Neuronal stem cell (in vitro differentiated cells): ENCODE measurements at regions not wholly inside any gene's neighbourhood (a gene's known extent, or its start where the extent isn't known, plus 50 kb on each side); places are given as distances from the start of the nearest gene placed in this dataset.

Experiments used
- DNase-seq: peaks from one replicate; pipeline ENCODE4 v3.0.0-alpha.2; 2013; ENCODE audit warnings: low spot score
- H2AFZ ChIP-seq: one replicate; pipeline ENCODE4 v1.6.1; 2013; ENCODE audit warnings: mild to moderate bottlenecking, low read length, inconsistent platforms
- H2AK5ac ChIP-seq: 2 replicates; pipeline ENCODE4 v1.6.1; 2013; ENCODE audit warnings: low read depth, mild to moderate bottlenecking, inconsistent platforms, low read length, moderate library complexity, mixed read lengths
- H2BK120ac ChIP-seq: 2 replicates; pipeline ENCODE4 v1.6.1; 2013; ENCODE audit warnings: low read depth, mild to moderate bottlenecking, inconsistent platforms, low read length, moderate library complexity, mixed read lengths
- H2BK12ac ChIP-seq: one replicate; pipeline ENCODE4 v1.6.1; 2013; ENCODE audit warnings: low read length, inconsistent platforms
- H2BK15ac ChIP-seq: 2 replicates; pipeline ENCODE4 v1.6.1; 2013; ENCODE audit warnings: mild to moderate bottlenecking, low read length, inconsistent platforms, mixed read lengths
- H2BK5ac ChIP-seq: one replicate; pipeline ENCODE4 v1.6.1; 2013; ENCODE audit warnings: inconsistent platforms, mild to moderate bottlenecking, low read length, moderate library complexity
- H3K14ac ChIP-seq: one replicate; pipeline ENCODE4 v1.6.1; 2013; ENCODE audit warnings: low read length, inconsistent platforms
- H3K18ac ChIP-seq: 2 replicates; pipeline ENCODE4 v1.6.1; 2013; ENCODE audit warnings: low read length, inconsistent platforms
- H3K23ac ChIP-seq: 2 replicates; pipeline ENCODE4 v1.6.1; 2013; ENCODE audit warnings: low read depth, mild to moderate bottlenecking, mixed read lengths, low read length, inconsistent platforms; ENCODE audit not compliant: poor library complexity
- H3K27ac ChIP-seq: replicated peaks from 3 replicates; pipeline ENCODE4 v1.5.1; 2013; ENCODE audit warnings: low read length, inconsistent platforms
- H3K27me3 ChIP-seq, 3 experiments: 2 replicates each; pipeline ENCODE4 v1.6.1; 2013; ENCODE audit warnings: low read length in 3 of 3, mild to moderate bottlenecking in 2 of 3, inconsistent platforms in 1 of 3, low read depth in 1 of 3, mixed read lengths in 1 of 3, moderate library complexity in 1 of 3; ENCODE audit not compliant: control insufficient read depth in 3 of 3, insufficient read depth in 3 of 3
- H3K36me3 ChIP-seq, 2 donors: replicated peaks in 1 of 2; 2 replicates each; pipeline ENCODE4 v1.6.1; 2013; ENCODE audit warnings: low read length in 2 of 2; ENCODE audit not compliant: control insufficient read depth in 2 of 2, insufficient read depth in 2 of 2
- H3K4ac ChIP-seq: 2 replicates; pipeline ENCODE4 v1.6.1; 2013; ENCODE audit warnings: inconsistent platforms, mild to moderate bottlenecking, low read length, moderate library complexity
- H3K4me1 ChIP-seq, 2 donors: 1 replicate in 1 of 2; 2 replicates in 1 of 2; pipeline ENCODE4 v1.6.1; 2013; ENCODE audit warnings: low read length in 2 of 2, low read depth in 1 of 2; ENCODE audit not compliant: control insufficient read depth in 2 of 2, insufficient read depth in 1 of 2
- H3K4me2 ChIP-seq: one replicate; pipeline ENCODE4 v1.6.1; 2013; ENCODE audit warnings: mild to moderate bottlenecking, low read length, inconsistent platforms; ENCODE audit not compliant: insufficient read depth, poor library complexity, severe bottlenecking
- H3K4me3 ChIP-seq, 2 donors: 2 replicates each; pipeline ENCODE4 v1.5.1; 2013; ENCODE audit warnings: low read length in 2 of 2, mild to moderate bottlenecking in 2 of 2, inconsistent platforms in 1 of 2, moderate library complexity in 1 of 2
- H3K79me1 ChIP-seq: one replicate; pipeline ENCODE4 v1.6.1; 2013; ENCODE audit warnings: low read depth, mild to moderate bottlenecking, inconsistent platforms, low read length, moderate library complexity
- H3K9ac ChIP-seq: one replicate; pipeline ENCODE4 v1.6.1; 2013; ENCODE audit warnings: mild to moderate bottlenecking, low read depth, low read length, inconsistent platforms; ENCODE audit not compliant: poor library complexity
- H3K9me3 ChIP-seq, 2 donors: replicated peaks in 1 of 2; 2 replicates each; pipeline versions ENCODE3 to v1.6.1; 2013; ENCODE audit warnings: low read length in 2 of 2, mild to moderate bottlenecking in 2 of 2, inconsistent platforms in 1 of 2, low read depth in 1 of 2, mixed read lengths in 1 of 2, moderate library complexity in 1 of 2; ENCODE audit not compliant: control insufficient read depth in 2 of 2, insufficient read depth in 1 of 2
- H4K8ac ChIP-seq: one replicate; pipeline ENCODE4 v1.6.1; 2013; ENCODE audit warnings: low read depth, mild to moderate bottlenecking, inconsistent platforms, low read length, moderate library complexity
- H4K91ac ChIP-seq: one replicate; pipeline ENCODE4 v1.6.1; 2013; ENCODE audit warnings: low read length, low read depth, mild to moderate bottlenecking, inconsistent platforms; ENCODE audit not compliant: poor library complexity
- WGBS, 2 donors: extraction: QIAGEN DNeasy Blood & Tissue Kit; methylation state at CpG; one replicate each; pipeline ENCODE4 v1.1.7; 2013; ENCODE audit warnings: missing lambda C conversion rate in 2 of 2, mixed read lengths in 1 of 2; ENCODE audit not compliant: insufficient read length in 2 of 2, insufficient replicate concordance in 1 of 2; ENCODE audit errors: extremely low coverage in 2 of 2; 5-methylcytosine and 5-hydroxymethylcytosine counted together

DNA sequence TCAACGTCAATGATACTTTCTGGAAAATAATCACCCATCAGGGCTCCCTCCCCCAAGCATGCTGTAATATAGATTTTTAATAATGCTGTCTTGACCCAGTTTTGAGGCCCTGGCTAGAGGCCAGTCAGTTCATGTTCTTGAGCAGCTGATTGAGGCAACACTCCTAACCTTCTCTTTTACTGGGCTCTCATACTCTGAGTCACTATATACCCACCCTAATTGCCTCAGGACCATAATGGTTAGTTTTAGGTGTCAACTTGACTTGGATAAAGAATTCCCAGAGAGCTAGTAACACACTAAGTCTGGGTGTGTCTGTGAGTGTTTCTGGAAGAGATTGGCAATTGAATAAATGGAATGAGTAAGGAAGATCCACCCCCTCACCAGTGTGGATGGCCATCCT lies 527.0 kb upstream of the ATP2B1 start:
- no peak overlapping the region for H3K27ac ChIP-seq
- H3K9me3 ChIP-seq: peaks cover 0 to 2% of the 10 kb centered on the region in 2 donors
- no peak overlapping the region for H2AK5ac ChIP-seq
- H3K4me2 ChIP-seq: no peak overlapping the region
- H4K8ac ChIP-seq: no peak overlapping the region
- H3K4me3 ChIP-seq: no peak overlapping the region
- H3K4me1 ChIP-seq: no peaks in the 10 kb centered on the region
- no peak overlapping the region for H3K23ac ChIP-seq
- H2AFZ ChIP-seq: no peak overlapping the region
- H2BK12ac ChIP-seq: no peak overlapping the region
- H3K4ac ChIP-seq: no peak overlapping the region
- H2BK120ac ChIP-seq: no peak overlapping the region
- no peak overlapping the region for H4K91ac ChIP-seq
- no peak overlapping the region for H2BK15ac ChIP-seq
- H3K14ac ChIP-seq: no peak overlapping the region
- DNase-seq: no peak
- H3K18ac ChIP-seq: no peak overlapping the region
- no peaks in the 10 kb centered on the region for H3K79me1 ChIP-seq
- no peak overlapping the region for H3K9ac ChIP-seq
- H3K36me3 ChIP-seq: no peaks in the 10 kb centered on the region
- H3K27me3 ChIP-seq: no peaks in the 10 kb centered on the region
- no CpG with 5 or more reads among the region's 1 CpG for WGBS, 2 donors
- H2BK5ac ChIP-seq: no peak overlapping the region

DNA sequence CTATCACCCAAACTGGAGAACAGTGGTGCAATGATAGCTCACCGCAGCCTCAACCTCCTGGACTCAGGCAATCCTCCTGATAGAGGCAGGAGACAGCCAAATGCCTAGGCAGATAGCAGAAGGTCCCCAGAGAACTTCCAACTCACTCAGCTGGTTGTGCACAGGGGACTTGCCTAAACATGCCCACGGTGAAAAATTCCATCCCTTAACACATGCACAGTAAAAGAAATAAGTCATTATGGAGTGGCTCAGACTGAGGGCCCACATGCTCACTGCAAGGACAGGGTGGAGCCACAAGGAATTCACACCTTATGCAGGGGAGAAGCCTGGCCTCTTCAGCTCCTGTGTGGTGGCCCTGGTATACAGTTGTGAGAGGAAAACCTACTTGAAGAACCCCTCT lies 525.8 kb upstream of the ATP2B1 start:
- H3K9me3 ChIP-seq: peaks cover 0 to 2% of the 10 kb centered on the region in 2 donors
- no peak overlapping the region for H4K8ac ChIP-seq
- no peak overlapping the region for H3K23ac ChIP-seq
- H3K27ac ChIP-seq: no peak overlapping the region
- no peaks in the 10 kb centered on the region for H3K27me3 ChIP-seq
- H2AK5ac ChIP-seq: no peak overlapping the region
- no peak overlapping the region for H2AFZ ChIP-seq
- H3K79me1 ChIP-seq: no peaks in the 10 kb centered on the region
- no peak overlapping the region for H2BK12ac ChIP-seq
- H2BK120ac ChIP-seq: no peak overlapping the region
- H3K36me3 ChIP-seq: no peaks in the 10 kb centered on the region
- no peak for DNase-seq
- H3K4me1 ChIP-seq: peaks cover 4 to 8% of the 10 kb centered on the region in 2 donors
- no peak overlapping the region for H3K9ac ChIP-seq
- no peak overlapping the region for H3K4me2 ChIP-seq
- H2BK15ac ChIP-seq: no peak overlapping the region
- H3K4ac ChIP-seq: no peak overlapping the region
- H3K14ac ChIP-seq: no peak overlapping the region
- no peak overlapping the region for H3K4me3 ChIP-seq
- WGBS, 2 donors: no CpG with 5 or more reads among the region's 2 CpGs
- H3K18ac ChIP-seq: no peak overlapping the region
- H2BK5ac ChIP-seq: no peak overlapping the region
- H4K91ac ChIP-seq: no peak overlapping the region

GRCh38 chr12:90233168-90234100 lies 524.8 kb upstream of the ATP2B1 start:
- Histone ChIP-seq H3K23ac (no peak overlapping the region), H3K4me3 (no peak overlapping the region), H2AK5ac (no peak overlapping the region), H2AFZ (no peak overlapping the region), H2BK15ac (no peak overlapping the region), H3K4me2 (no peak overlapping the region), H3K79me1 (no peaks in the 10 kb centered on the region), H3K27ac (no peak overlapping the region), H2BK120ac (no peak overlapping the region), H3K4ac (no peak overlapping the region), H3K36me3 (no peaks in the 10 kb centered on the region), H4K8ac (no peak overlapping the region), H3K18ac (no peak overlapping the region), H3K9me3 (peaks cover 0 to 2% of the 10 kb centered on the region in 2 donors), H2BK5ac (no peak overlapping the region), H3K27me3 (no peaks in the 10 kb centered on the region), H2BK12ac (no peak overlapping the region), H3K9ac (no peak overlapping the region), H4K91ac (no peak overlapping the region), H3K14ac (no peak overlapping the region), H3K4me1 (peaks cover 4 to 12% of the 10 kb centered on the region in 2 donors)
- WGBS, 2 donors: no CpG with 5 or more reads among the region's 6 CpGs
- DNase-seq: no peak

GRCh38 chr12:90229407-90230170 lies 521.0 kb upstream of the ATP2B1 start:
- Histone ChIP-seq H2BK15ac (no peak overlapping the region), H3K36me3 (no peaks in the 10 kb centered on the region), H2BK5ac (no peak overlapping the region), H3K4me2 (no peak overlapping the region), H2AK5ac (no peak overlapping the region), H4K8ac (no peak overlapping the region), H4K91ac (no peak overlapping the region), H3K14ac (no peak overlapping the region), H2AFZ (peak overlapping the region; percentile 66), H3K4me3 (no peak overlapping the region), H3K4ac (no peak overlapping the region), H3K18ac (no peak overlapping the region), H2BK120ac (no peak overlapping the region), H3K23ac (no peak overlapping the region), H3K4me1 (peaks cover 4 to 12% of the 10 kb centered on the region in 2 donors), H3K27me3 (no peaks in the 10 kb centered on the region), H3K79me1 (no peaks in the 10 kb centered on the region), H3K9ac (no peak overlapping the region), H2BK12ac (no peak overlapping the region), H3K27ac (peak overlapping the region; percentile 26), H3K9me3 (no peaks in the 10 kb centered on the region)
- WGBS, 2 donors: no CpG with 5 or more reads among the region's 8 CpGs
- peak; percentile 8 for DNase-seq
